NCI-H524 treated with DMSO at 0.1 percent for 48 hours (cell line): ENCODE measurements at regions not wholly inside any gene's neighbourhood (a gene's known extent, or its start where the extent isn't known, plus 50 kb on each side); places are given as distances from the start of the nearest gene placed in this dataset.
A peak's percentile ranks its signal among the peaks of the same experiment; 100 is the strongest.

Source experiments
- DNase-seq: peaks from one replicate; lab custom pipeline; 2025; lab: John Stamatoyannopoulos, UW

- DNase-seq = no peak
Observed at GRCh38 chr5:149441986-149442385, 62.9 kb upstream of the IL17B start.

- DNase-seq = no peak
Observed at GRCh38 chr5:149441194-149441753, 62.2 kb upstream of the IL17B start.

DNA sequence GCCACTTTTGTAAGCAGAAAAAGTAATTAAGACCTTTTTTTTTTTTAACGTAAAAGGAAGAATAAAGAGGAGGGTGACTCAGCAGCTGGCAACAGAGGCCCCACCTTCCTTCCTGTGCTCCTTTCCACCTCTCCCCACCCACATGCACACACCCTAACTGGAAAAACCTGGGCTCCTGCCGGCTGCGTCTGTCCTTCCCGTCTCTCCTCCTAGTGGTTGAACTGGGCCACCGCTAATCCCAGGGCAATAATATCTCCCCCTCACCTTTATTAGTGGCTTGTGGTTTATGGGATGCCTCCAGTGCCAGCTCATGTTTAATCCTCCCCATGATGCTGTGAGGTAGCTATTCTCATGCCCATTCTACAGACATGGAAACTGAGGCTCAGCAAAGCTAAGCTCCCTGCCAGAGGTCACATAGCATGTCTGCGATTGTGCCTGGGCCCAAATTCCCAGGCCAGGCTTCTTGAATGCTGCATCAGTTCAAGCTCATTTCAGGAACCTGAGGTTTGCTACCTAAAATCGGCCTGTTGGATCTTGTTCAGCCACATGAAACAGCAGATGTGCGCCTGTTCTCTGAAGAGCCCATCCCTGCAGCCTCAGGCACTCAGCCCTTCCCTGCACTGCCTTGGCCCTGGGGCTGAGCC lies 60.9 kb upstream of the IL17B start:
- DNase-seq = no peak

DNA sequence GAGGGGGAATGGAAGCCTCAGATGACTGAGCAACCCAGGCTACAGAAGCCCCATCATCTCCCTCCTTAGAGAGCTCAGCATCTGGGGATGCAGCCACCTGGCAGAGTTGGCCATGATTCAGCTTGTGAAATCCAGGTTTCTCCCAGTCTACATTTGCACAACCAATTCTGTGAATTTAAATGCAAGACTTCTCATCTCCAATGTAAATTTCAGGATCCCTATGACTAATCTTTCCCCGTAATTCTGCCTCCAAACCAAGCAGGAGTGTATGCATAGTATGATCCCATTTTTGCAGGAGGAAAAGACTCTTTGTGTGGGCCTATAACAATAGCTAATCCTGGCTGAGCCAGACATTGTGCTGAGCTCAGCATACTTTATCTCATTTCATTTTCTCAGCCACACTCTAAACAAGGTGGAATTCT lies 59.6 kb upstream of the IL17B start:
- no peak for DNase-seq

DNA sequence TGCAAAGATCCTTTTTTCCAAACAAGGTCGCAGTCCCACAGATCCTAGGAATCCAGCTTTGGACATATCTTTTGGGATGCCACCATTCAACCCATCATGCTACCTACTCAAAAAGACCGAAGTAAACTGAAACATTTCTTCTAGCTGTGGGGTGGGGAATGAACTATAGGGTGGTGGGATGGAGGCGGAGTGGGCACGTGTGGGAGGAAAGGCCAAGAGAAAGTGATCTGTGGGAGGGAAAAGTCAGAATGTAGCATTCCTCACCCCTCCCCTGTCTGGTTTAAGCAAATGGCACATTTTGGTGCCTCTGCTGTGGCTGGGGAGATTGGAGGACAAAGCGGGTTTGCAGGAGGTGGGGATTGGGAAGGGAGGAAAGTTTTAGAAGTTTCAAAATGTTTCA lies 59.2 kb upstream of the IL17B start:
- DNase-seq = no peak

- DNase-seq = no peak
Observed at GRCh38 chr5:149437391-149438040, 58.4 kb upstream of the IL17B start.

- no peak for DNase-seq
Observed at GRCh38 chr5:149435660-149436059, 56.6 kb upstream of the IL17B start.

GRCh38 chr5:149435015-149435376 lies 55.9 kb upstream of the IL17B start:
- DNase-seq = no peak

DNA sequence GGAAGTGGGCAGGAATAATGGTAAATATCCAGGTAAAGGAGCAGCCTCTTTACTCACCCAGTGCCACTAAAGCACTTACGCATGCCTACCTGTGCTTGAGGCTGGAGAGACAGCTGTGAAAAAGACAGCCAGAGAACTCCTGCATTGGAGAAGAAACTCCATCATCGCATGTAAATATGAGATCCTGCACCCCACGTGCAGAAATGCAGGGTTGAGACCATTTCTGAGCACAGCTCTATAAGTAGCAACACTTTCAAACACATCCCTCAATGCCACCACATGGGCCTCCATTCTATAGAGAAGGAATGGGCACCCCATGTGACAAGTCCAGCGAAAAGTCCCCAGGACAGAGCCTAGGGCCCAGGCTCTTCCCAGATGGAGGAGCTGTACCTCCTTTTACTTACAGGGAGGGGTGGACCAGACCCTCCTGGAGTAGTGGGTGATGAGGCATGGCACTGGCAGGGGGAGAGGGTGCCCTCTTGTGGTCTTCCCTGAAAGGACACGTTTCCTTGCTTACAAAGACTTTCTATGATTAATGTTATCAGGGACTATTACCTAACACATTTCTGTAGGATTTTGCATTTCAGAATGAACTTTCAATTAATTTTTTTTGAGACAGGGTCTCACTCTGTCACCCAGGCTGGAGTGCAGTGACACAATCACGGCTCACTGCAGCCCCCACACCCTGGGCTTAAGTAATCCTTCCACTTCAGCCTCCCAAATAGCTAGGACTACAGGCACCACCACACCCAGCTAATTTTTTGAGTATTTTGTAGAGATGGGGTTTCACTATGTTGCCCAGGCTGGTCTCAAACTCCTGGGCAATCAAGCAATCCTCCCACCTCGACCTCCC lies 55.3 kb upstream of the IL17B start:
- DNase-seq = peak; percentile 17

DNA sequence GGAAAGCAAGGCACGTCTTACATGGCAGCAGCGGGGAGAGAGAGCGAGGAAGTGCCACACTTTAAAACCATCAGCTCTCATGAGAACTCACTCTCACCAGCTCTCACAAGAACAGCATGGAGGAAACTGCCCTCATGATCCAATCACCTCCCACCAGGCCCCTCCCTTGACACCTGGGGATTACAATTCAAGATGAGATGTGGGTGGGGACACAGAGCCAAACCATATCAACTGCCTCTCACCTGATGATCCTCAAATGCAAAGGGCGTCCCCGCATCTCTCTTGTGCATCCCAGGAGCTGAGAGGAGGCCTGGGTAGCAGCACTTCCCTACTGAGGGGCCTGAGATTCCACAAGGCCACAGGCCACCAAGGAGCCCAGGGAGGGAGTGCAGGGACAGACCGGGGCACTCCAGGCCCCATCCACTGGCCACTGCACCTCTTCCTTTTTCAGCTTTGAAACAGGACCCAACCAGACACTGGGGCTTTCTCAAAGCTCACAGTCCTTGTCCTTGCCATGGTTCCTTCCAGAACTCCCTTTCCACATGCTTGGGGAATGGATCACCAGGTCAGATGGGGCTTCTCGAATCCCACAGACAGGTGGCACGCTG lies 54.5 kb upstream of the IL17B start:
- no peak for DNase-seq

- DNase-seq = no peak
Observed at GRCh38 chr5:149432911-149433401, 53.9 kb upstream of the IL17B start.

GRCh38 chr5:149432376-149432775 lies 53.3 kb upstream of the IL17B start:
- no peak for DNase-seq

- no peak for DNase-seq
Observed at GRCh38 chr5:149429839-149430721, 51.0 kb upstream of the IL17B start.
